ENCODE measurements at regions not wholly inside any gene's neighbourhood (a gene's known extent, or its start where the extent isn't known, plus 50 kb on each side); places are given as distances from the start of the nearest gene placed in this dataset.

- no peak for DNase-seq (ENCODE audit: low read depth, low spot score)
These were observed 507.6 kb downstream of the MIAT start for GRCh38 chr22:27164781-27165503.

GRCh38 chr22:27168681-27169080 lies 511.3 kb downstream of the MIAT start:
- DNase-seq (ENCODE audit: low read depth, low spot score): no peak

GRCh38 chr22:27170491-27170890 lies 513.1 kb downstream of the MIAT start:
- DNase-seq (ENCODE audit: low read depth, low spot score): no peak

GRCh38 chr22:27171212-27171611 lies 513.8 kb downstream of the MIAT start:
- no peak for DNase-seq (ENCODE audit: low read depth, low spot score)

GRCh38 chr22:27173530-27173929 lies 516.1 kb downstream of the MIAT start:
- peak; percentile 26 for DNase-seq (ENCODE audit: low read depth, low spot score)

GRCh38 chr22:27175021-27175838 lies 517.8 kb downstream of the MIAT start:
- no peak for DNase-seq (ENCODE audit: low read depth, low spot score)

GRCh38 chr22:27175974-27176373 lies 518.6 kb downstream of the MIAT start:
- no peak for DNase-seq (ENCODE audit: low read depth, low spot score)

GRCh38 chr22:27179161-27179560 lies 521.8 kb downstream of the MIAT start:
- DNase-seq (ENCODE audit: low read depth, low spot score): no peak

- DNase-seq (ENCODE audit: low read depth, low spot score): no peak
These were observed 524.1 kb downstream of the MIAT start for GRCh38 chr22:27181537-27181936.

- DNase-seq (ENCODE audit: low read depth, low spot score): no peak
These were observed 526.1 kb downstream of the MIAT start for GRCh38 chr22:27183474-27183873.

GRCh38 chr22:27185099-27185709 lies 527.8 kb downstream of the MIAT start:
- DNase-seq (ENCODE audit: low read depth, low spot score): no peak

GRCh38 chr22:27185760-27186302 lies 528.4 kb downstream of the MIAT start:
- no peak for DNase-seq (ENCODE audit: low read depth, low spot score)

- no peak for DNase-seq (ENCODE audit: low read depth, low spot score)
These were observed 529.3 kb downstream of the MIAT start for GRCh38 chr22:27186643-27187042.

- DNase-seq (ENCODE audit: low read depth, low spot score): no peak
These were observed 534.9 kb downstream of the MIAT start for GRCh38 chr22:27192135-27192829.

GRCh38 chr22:27193215-27193614 lies 535.8 kb downstream of the MIAT start:
- no peak for DNase-seq (ENCODE audit: low read depth, low spot score)

GRCh38 chr22:27193636-27194035 lies 536.2 kb downstream of the MIAT start:
- no peak for DNase-seq (ENCODE audit: low read depth, low spot score)

GRCh38 chr22:27194096-27194748 lies 536.8 kb downstream of the MIAT start:
- DNase-seq (ENCODE audit: low read depth, low spot score): no peak

GRCh38 chr22:27195094-27195493 lies 537.7 kb downstream of the MIAT start:
- DNase-seq (ENCODE audit: low read depth, low spot score): no peak

- DNase-seq (ENCODE audit: low read depth, low spot score): no peak
These were observed 538.1 kb downstream of the MIAT start for GRCh38 chr22:27195494-27195893.

GRCh38 chr22:27196606-27197005 lies 539.2 kb downstream of the MIAT start:
- DNase-seq (ENCODE audit: low read depth, low spot score): no peak

- DNase-seq (ENCODE audit: low read depth, low spot score): no peak
These were observed 539.7 kb downstream of the MIAT start for GRCh38 chr22:27197052-27197451.

Measured in pulmonary artery endothelial cell (primary cell).